Thyroid gland (tissue), 4 donors: ENCODE measurements at regions not wholly inside any gene's neighbourhood (a gene's known extent, or its start where the extent isn't known, plus 50 kb on each side); places are given as distances from the start of the nearest gene placed in this dataset.

Experiments
- POLR2A ChIP-seq, 2 donors: fragments of 450-650 bp; IDR thresholded peaks; one replicate each; pipeline ENCODE4 v1.6.1; 2017; ENCODE audit warnings: antibody characterized with exemption in 2 of 2, mild to moderate bottlenecking in 2 of 2, moderate library complexity in 1 of 2
- TF ChIP-seq, protein P1 (sequence below), 6 experiments: fragments of 200-600 bp in 3 of 6; fragments of 450-650 bp in 3 of 6; sonication (generic) in 3 of 6; IDR thresholded peaks; one replicate each; pipeline ENCODE4 v1.5.1; 2016 to 2019; ENCODE audit warnings: antibody characterized with exemption in 6 of 6, mild to moderate bottlenecking in 2 of 6, inconsistent platforms in 1 of 6, moderate library complexity in 1 of 6

DNA sequence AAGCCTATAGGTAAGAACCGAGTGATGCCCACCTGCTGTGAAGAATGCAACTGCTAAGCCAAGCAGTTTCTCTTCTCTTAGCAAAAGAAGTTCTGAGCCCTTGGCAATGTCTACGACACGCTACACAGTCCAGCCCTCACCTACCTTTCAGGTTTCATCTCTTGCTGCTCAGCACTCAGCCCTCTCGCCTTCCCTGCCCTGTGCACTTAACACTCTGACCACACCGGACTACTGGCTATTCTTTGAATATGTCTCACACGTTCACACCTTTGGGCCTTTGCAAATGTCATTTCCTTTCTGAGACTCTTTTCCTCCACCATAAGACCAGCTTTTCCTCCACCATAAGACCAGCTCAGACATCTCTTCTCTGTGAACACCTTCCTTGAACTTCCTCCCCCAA lies 67.0 kb upstream of the ITGB1 start:
- TF ChIP-seq, protein P1, sequence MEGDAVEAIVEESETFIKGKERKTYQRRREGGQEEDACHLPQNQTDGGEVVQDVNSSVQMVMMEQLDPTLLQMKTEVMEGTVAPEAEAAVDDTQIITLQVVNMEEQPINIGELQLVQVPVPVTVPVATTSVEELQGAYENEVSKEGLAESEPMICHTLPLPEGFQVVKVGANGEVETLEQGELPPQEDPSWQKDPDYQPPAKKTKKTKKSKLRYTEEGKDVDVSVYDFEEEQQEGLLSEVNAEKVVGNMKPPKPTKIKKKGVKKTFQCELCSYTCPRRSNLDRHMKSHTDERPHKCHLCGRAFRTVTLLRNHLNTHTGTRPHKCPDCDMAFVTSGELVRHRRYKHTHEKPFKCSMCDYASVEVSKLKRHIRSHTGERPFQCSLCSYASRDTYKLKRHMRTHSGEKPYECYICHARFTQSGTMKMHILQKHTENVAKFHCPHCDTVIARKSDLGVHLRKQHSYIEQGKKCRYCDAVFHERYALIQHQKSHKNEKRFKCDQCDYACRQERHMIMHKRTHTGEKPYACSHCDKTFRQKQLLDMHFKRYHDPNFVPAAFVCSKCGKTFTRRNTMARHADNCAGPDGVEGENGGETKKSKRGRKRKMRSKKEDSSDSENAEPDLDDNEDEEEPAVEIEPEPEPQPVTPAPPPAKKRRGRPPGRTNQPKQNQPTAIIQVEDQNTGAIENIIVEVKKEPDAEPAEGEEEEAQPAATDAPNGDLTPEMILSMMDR (IDR thresholded peaks at IDR 0.05) = no peak
- TF ChIP-seq POLR2A (IDR thresholded peaks at IDR 0.05) = no peak
